AG10803 (cell line): ENCODE measurements at regions not wholly inside any gene's neighbourhood (a gene's known extent, or its start where the extent isn't known, plus 50 kb on each side); places are given as distances from the start of the nearest gene placed in this dataset.

Experiments used
- DNase-seq: peaks from one replicate; pipeline ENCODE4 v3.0.0; 2010; ENCODE audit warnings: low read depth
- H3K4me3 ChIP-seq: 2 replicates; pipeline ENCODE4 v1.5.1; 2011; ENCODE audit warnings: mild to moderate bottlenecking, low read length, control low read depth
- CTCF ChIP-seq: conservative IDR thresholded peaks from 2 replicates; pipeline ENCODE4 v1.5.1; 2011; ENCODE audit warnings: mild to moderate bottlenecking, low read length, control low read depth, inconsistent platforms

- TF ChIP-seq CTCF: no peak
- peak; percentile 67 for DNase-seq
- no peak overlapping the region for H3K4me3 ChIP-seq
Observed at GRCh38 chr12:47422611-47423010, 283.2 kb downstream of the RPAP3 start.

DNA sequence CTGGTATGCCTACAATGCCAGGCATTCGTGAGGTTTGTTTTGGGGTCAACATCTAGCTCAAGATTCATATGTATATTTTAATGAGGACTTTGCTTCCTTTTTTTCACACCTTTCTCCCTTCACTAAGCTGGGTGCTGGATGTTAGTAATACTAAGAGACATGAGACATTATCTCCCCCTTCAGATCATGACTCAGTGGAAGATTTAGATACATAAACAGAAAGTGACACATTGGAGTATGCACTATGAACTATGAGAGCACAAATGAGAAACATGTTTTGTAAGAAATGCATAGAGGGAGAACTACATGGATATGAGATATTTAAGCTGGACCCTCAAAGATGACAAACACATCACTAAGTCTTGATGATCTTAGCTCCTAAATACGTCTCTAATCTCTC lies 286.3 kb downstream of the RPAP3 start:
- TF ChIP-seq CTCF: no peak
- peak; percentile 26 for DNase-seq
- H3K4me3 ChIP-seq: no peak overlapping the region

GRCh38 chr12:47417955-47418354 lies 287.9 kb downstream of the RPAP3 start:
- no peak overlapping the region for H3K4me3 ChIP-seq
- DNase-seq: no peak
- TF ChIP-seq CTCF: no peak

DNA sequence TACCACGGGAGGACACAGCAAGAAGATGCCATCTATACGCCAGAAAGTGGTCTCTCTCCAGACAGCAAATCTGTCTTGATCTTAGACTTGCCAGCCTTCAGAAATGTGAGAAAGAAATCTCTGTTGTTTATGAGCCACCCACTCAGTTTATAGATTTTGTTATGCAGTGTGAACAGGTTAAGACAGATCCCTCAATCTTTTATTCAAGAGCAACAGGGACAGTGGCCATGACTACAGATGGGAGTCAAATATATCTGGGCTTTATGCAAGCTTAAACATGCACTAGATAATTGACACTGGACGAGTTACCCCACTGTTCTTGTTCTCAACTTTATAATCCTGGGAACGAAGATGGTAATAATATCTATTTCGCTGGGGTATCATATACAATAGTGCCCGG lies 288.7 kb downstream of the RPAP3 start:
- no peak for TF ChIP-seq CTCF
- DNase-seq: no peak

GRCh38 chr12:47415054-47415453 lies 290.8 kb downstream of the RPAP3 start:
- DNase-seq: no peak
- H3K4me3 ChIP-seq: no peak overlapping the region
- no peak for TF ChIP-seq CTCF

More for the DNA sequence above, 288.7 kb downstream of the RPAP3 start:
- H3K4me3 ChIP-seq: no peak overlapping the region

GRCh38 chr12:47414511-47414910 lies 291.3 kb downstream of the RPAP3 start:
- no peak for TF ChIP-seq CTCF
- H3K4me3 ChIP-seq: no peak overlapping the region
- DNase-seq: no peak

GRCh38 chr12:47413806-47414205 lies 292.0 kb downstream of the RPAP3 start:
- no peak for TF ChIP-seq CTCF
- peak; percentile 78 for DNase-seq
- H3K4me3 ChIP-seq: no peak overlapping the region
